ENCODE measurements at regions not wholly inside any gene's neighbourhood (a gene's known extent, or its start where the extent isn't known, plus 50 kb on each side); places are given as distances from the start of the nearest gene placed in this dataset.

- DNase-seq (ENCODE audit: low spot score), result no peak
Observed at GRCh38 chr16:85494315-85494714, 118.8 kb upstream of the GSE1 start.

GRCh38 chr16:85495259-85495658 lies 117.9 kb upstream of the GSE1 start:
- DNase-seq (ENCODE audit: low spot score), result no peak

DNA sequence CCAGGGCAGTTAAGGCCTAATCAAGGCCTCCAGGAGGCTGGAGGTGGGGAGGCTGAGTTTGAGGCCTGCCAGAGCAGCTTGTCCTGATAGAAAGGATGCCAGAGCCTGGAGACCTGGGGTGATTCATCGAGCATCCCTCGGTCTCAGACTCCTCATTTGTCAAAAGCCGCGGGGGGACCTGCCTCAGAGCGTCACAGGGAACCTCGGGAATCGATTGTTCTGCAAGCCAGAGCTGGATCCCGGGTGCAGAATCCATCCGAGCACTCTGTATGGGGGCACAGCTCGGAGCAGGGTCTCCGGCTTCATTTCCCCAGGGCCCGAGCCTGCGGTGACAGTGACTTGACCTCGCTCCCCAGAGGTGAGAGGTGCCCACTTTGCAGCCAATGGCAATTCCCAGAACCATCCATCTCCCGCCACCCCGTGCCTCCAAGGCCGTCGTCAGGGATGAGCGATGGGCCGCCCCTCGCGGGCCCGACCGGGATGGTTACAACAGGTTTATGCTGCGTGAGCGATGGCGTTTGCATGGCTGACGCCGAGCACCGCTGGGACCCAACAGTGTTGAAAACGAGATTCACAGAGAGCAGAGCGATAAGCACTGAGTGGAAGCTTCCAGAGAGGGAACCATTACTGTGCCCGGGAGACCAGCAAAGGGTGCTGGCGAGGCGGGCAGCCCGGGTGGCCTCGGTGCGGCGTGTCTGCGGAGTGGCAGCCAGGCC lies 117.1 kb upstream of the GSE1 start:
- DNase-seq (ENCODE audit: low spot score), result no peak

DNA sequence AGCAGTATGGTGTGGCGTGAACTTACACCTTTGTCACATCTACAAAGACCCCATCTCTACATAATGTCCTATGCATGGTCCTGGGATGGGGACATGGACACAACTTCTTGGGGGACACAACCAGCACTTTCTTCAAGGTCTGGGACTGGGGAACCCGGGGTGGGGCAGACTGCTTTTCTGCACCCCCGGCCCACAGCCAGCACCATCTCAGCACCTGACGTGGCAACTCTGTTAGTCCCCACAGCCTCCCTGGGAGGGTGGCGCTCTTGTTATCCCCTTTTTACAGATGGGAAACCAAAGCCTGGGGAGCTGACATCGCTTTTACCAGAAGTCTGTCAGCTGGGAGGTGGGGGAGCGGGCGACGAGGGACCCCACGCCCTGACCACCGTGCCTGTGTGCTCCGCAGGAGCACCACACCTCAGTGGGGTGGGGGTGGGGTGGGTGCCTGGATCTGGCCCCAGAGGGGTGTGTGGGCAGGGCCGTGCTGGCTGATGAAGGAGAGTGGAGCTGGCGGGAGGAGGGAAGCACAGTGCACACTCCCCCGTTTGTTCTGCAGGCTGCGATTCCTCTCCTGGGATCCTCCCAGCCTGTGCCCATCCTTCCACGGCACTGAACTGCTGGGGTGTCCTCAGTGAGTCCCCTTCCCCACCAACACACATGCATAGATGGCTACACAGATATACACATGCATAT lies 115.4 kb upstream of the GSE1 start:
- DNase-seq (ENCODE audit: low spot score), result no peak

- DNase-seq (ENCODE audit: low spot score), result no peak
Observed at GRCh38 chr16:85498607-85499006, 114.5 kb upstream of the GSE1 start.

GRCh38 chr16:85500220-85500619 lies 112.9 kb upstream of the GSE1 start:
- no peak for DNase-seq (ENCODE audit: low spot score)

- DNase-seq (ENCODE audit: low spot score), result no peak
Observed at GRCh38 chr16:85501900-85502299, 111.2 kb upstream of the GSE1 start.

DNA sequence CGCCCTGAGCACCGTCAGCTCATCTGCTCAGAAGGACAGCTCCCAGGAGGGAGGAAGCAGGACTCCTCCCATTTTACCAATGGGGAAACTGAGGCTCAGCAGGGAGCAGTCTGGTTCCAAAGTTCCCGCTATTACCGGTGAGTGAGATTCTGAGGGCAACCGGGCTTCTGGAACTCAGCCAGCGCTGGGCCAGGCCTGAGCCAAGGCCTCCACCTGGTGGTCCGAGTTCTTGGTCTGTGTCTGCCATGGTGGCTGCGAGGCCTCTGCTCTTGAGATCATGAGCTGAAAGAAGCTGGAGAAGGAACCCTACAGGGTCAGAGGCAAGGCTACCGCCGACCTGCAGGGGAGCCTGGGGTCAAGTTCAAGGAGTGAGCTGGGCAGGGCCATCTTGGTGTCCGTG lies 110.8 kb upstream of the GSE1 start:
- no peak for DNase-seq (ENCODE audit: low spot score)

- no peak for DNase-seq (ENCODE audit: low spot score)
Observed at GRCh38 chr16:85503679-85504231, 109.4 kb upstream of the GSE1 start.

GRCh38 chr16:85504242-85504641 lies 108.9 kb upstream of the GSE1 start:
- DNase-seq (ENCODE audit: low spot score), result no peak

DNA sequence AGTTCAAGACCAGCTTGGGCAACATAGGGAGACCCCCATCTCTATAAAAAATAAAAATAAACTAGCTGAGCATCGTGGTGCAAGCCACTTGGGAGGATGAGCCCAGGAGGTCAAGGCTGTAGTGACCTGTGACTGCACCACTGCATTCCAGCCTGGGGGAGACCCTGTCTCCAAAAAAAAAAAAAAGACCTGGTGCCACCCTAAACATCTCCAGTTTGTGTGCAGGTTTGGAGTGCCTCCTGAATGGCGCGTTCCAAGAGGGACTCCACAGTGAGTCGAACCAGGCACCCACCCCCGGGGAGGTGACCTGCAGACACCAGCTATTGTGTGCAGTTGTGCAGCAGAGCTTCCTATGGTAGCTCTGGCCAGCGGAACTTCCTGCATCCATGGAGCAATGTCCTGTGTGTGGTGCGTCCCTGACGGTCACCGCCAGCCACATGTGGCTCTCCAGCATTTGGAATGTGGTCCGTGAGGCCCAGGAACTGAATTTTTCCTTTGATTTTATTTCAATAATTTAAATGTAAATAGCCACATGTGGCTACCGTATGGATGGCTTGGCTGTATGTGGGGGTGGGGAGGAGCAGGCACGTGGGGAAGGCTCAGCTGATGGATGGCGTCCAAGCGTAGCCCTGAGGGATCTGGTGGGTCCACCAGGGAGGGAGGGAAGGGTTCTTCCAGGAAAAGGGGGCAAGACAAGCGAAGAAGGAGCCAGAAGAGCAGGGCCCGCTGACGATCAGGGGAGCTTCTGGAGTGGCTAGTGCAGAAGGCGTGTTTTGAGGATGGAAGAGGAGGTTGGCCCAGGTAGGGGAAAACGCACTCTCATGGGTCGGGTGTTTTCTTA lies 107.1 kb upstream of the GSE1 start:
- no peak for DNase-seq (ENCODE audit: low spot score)

DNA sequence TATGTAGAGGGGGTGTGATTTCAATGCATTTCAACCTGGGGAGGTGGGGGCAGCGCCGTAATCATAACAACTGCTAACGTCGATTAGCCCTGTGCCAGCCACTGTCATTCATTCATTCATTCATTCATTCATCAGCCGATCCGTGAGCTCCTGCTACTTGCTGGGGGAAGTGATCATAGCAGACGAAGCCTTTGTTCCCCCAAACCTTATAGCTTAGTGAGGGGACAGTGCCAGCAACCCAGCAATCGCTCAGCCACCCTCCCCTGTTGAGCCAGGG lies 106.5 kb upstream of the GSE1 start:
- no peak for DNase-seq (ENCODE audit: low spot score)

- DNase-seq (ENCODE audit: low spot score), result no peak
Observed at GRCh38 chr16:85507342-85507741, 105.8 kb upstream of the GSE1 start.

- no peak for DNase-seq (ENCODE audit: low spot score)
Observed at GRCh38 chr16:85508388-85508787, 104.7 kb upstream of the GSE1 start.

GRCh38 chr16:85508993-85509392 lies 104.1 kb upstream of the GSE1 start:
- no peak for DNase-seq (ENCODE audit: low spot score)

GRCh38 chr16:85510041-85510659 lies 103.0 kb upstream of the GSE1 start:
- no peak for DNase-seq (ENCODE audit: low spot score)

DNA sequence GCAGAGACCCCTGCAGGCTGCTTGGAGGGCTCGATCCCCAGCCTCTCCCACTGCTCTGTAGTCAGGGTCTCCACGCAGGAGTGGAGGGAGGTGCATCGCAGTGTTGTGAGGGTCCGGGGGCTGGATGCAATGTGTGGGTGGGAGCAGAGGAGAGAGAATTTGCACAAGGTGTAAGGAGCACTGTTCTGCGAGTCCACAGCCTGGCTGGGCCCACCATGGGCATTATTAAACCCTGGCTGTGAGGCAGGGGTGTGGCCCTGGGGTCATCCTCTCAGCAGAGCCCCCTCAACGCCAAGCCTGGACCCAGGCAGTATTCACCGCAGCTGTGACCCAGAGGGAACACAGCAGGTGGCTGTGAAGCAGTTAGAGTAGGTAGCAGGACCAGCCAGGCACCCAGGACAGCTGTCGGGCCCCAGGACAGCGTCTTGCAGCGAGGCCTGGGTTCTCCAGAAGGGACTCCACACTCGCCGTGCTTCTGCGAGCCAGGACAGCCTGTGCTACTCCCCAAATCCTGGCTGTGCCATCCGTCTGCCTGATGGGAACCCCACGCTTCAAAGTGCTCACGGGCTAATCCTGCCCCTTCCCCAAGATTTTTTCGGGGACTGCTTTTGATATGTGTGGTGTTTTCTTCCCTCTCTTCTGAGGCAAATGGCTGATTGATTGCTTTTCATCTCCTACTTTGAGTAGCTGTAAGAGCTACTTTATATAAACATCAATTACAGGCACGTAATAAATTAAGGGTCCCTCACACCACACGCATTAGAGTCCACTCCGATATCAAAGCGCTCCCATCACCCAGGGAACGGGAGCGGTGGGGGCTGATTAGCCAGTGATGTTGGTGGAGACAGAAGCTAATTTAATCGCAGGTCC lies 100.9 kb upstream of the GSE1 start:
- DNase-seq (ENCODE audit: low spot score), result no peak

DNA sequence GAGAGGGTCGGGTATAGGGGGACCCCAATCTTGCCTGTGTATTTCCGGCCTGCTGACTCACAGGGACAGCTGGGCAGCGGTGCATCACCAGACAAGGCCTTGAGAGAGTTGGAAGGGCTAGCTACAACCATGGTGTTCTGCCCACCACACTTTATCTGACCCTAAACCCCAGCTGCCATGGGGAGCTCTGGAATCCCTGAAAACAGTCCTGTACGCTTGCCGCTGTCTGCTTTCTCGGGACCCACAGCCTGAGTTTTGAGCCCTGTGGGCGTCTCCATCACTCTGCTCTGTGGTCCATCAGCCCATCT lies 100.4 kb upstream of the GSE1 start:
- no peak for DNase-seq (ENCODE audit: low spot score)

DNA sequence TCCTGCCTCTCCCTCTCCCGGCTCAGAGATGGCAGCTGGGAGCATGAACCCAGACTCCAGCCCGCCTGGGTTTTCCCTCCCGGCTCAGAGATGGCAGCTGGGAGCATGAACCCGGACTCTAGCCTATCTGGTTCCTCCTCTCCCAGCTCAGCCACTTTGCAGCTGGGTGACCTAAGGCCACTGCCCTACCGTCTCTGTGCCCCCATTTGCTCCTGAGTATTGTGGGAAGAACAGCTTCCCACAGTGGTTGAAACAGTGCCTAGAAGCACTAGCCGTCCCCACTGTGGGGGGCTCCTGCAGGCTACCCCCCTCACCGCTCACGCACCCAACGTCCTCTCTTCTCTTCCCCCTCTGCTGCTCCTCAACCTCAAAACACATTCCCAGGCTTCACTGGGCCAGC lies 99.9 kb upstream of the GSE1 start:
- no peak for DNase-seq (ENCODE audit: low spot score)

- no peak for DNase-seq (ENCODE audit: low spot score)
Observed at GRCh38 chr16:85513649-85514048, 99.5 kb upstream of the GSE1 start.

DNA sequence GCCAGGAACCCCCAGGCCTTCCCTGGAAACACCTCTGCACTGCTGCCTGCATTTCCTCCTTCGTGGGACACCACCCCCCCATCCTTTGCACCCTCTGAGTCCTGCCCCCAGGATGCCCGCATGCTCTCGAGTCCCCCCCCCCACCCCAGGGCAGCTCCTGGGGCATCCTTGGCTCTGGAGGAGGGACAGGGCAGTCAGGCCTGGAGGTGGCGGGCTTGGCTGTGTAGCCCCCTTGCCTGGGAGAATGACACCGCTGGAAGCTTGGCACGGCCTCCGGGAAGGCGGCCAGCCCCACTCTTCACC lies 98.9 kb upstream of the GSE1 start:
- DNase-seq (ENCODE audit: low spot score), result no peak
